ENCODE measurements at regions not wholly inside any gene's neighbourhood (a gene's known extent, or its start where the extent isn't known, plus 50 kb on each side); places are given as distances from the start of the nearest gene placed in this dataset.
"Not testable (repeated sequence)": the region's sequence is repeated elsewhere in the genome, so short reads cannot be mapped to it uniquely, and the experiment has no call there.

DNA sequence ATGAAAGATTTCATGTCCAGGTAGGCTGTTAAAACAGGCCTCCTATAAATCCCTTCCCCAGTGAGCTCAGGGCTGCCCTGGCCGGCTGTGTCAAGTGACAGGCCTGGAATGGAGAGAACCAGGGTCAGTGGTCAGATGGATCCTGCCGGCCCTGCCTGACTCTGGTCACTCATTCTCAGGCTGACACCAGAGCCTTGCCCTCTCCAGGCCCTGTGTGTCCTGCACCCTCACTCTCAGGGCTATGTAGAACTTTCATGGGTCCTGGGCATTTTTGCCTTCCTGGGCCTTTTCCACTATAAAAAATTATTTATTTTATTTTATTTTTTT lies 82.0 kb upstream of the RGPD5 start:
- ATAC-seq (ENCODE audit: low FRiP score), result no peak
- TF ChIP-seq, protein P1, sequence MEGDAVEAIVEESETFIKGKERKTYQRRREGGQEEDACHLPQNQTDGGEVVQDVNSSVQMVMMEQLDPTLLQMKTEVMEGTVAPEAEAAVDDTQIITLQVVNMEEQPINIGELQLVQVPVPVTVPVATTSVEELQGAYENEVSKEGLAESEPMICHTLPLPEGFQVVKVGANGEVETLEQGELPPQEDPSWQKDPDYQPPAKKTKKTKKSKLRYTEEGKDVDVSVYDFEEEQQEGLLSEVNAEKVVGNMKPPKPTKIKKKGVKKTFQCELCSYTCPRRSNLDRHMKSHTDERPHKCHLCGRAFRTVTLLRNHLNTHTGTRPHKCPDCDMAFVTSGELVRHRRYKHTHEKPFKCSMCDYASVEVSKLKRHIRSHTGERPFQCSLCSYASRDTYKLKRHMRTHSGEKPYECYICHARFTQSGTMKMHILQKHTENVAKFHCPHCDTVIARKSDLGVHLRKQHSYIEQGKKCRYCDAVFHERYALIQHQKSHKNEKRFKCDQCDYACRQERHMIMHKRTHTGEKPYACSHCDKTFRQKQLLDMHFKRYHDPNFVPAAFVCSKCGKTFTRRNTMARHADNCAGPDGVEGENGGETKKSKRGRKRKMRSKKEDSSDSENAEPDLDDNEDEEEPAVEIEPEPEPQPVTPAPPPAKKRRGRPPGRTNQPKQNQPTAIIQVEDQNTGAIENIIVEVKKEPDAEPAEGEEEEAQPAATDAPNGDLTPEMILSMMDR (IDR thresholded peaks at IDR 0.05), result no peak
- no peak for DNase-seq (ENCODE audit: low spot score)

DNA sequence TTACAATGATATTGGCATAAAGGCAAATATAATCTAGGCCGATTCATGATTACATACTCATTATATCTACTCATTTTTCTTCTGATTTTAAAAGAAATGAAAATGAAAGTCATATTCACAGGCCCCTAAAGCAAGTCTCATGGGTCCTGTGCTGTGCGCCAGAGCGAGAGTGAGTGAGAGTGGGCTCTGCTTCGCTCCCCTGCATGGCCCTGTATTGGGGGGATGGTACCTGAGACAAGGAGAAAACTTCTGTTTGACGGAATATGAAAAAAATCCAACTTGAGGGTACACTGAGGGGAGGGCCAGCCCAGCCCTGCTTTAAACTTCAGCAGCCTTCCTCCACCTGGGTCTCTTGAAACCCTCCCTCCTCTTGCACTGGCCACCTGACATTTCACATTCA lies 81.4 kb upstream of the RGPD5 start:
- TF ChIP-seq, protein P1 (IDR thresholded peaks at IDR 0.05), result no peak
- no peak for DNase-seq (ENCODE audit: low spot score)
- ATAC-seq (ENCODE audit: low FRiP score), result no peak

DNA sequence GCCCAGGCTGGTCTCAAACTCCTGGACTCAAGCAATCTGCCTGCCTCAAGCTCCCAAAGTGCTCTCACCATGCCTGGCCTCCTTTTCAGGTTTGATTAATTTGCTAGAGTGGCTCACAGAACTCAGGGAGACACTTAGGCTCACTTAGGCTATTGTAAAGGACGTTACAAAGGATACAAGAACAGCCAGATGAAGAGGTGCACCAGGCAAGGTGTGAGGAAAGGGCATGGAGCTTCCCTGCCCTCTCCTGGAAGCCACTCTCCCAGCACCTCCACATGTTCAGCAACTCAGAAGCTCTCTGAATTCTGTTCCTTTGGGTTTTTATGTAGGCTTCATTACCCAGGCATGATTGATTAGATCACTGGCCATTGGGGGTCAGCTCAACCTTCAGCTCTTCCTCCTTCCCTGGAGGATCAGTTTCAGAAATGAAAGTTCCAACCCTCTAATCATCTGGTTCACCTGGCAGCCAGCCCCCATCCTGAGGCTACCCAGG lies 78.7 kb upstream of the RGPD5 start:
- TF ChIP-seq, protein P1 (IDR thresholded peaks at IDR 0.05), result no peak
- ATAC-seq (ENCODE audit: low FRiP score) (no peak), DNase-seq (ENCODE audit: low spot score) (no peak)

DNA sequence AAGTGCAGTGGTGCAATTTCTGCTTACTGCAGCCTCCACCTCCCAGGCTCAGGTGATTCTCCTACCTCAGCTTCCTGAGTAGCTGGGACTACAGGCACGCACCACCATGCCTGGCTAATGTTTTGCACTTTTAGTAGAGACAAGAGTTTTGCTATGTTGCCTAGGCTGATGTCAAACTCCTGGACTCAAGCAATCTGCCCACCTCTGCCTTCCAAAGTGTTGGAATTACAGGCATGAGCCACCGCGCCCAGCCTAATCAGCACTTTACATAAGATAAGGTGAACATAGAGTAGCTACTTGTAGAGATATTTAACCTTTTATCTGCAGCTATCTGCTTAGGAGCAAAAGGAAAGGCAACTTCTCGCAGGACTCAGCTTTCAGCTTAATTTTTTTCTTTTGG lies 77.5 kb upstream of the RGPD5 start:
- not testable (repeated sequence) for ATAC-seq (ENCODE audit: low FRiP score); DNase-seq (ENCODE audit: low spot score)

DNA sequence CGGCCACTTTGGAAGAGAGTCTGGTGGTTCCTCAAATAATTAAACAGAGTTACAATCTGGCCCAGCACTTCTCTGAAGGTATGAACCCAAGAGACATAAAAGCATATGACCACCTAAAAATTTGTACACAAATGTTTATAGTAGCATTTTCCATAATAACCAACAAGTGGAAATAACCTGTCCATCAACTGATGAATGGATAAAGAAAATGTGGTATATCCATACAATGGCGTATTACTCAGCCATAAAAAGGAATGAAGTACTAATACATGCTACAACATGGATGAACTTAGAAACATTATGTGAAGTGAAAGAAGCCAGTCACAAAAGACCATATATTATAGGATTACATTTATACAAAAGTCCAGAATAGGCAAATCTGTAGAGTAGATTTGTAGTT lies 76.0 kb upstream of the RGPD5 start:
- ATAC-seq (ENCODE audit: low FRiP score), result no peak
- TF ChIP-seq, protein P1 (IDR thresholded peaks at IDR 0.05), result no peak
- no peak for DNase-seq (ENCODE audit: low spot score)

DNA sequence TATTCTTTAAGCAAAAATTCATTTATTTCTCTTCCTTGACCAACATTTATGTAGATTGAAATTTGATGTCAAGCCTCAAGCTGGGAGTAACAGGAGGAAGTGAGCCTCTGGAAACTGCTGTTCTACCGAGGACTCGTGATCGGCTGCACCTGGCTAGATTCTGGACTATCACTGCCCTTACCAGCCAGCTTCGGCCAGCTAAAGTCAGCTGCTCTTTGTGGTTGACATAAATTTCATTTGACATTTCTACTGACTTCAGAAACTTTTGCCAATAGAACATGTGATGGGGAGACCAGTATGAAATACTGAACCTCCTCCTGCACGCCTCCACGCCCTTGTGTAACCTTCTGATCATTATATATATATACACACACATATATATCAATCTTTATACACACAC lies 74.2 kb upstream of the RGPD5 start:
- ATAC-seq (ENCODE audit: low FRiP score), result no peak
- TF ChIP-seq, protein P1 (IDR thresholded peaks at IDR 0.05), result no peak
- no peak for DNase-seq (ENCODE audit: low spot score)

DNA sequence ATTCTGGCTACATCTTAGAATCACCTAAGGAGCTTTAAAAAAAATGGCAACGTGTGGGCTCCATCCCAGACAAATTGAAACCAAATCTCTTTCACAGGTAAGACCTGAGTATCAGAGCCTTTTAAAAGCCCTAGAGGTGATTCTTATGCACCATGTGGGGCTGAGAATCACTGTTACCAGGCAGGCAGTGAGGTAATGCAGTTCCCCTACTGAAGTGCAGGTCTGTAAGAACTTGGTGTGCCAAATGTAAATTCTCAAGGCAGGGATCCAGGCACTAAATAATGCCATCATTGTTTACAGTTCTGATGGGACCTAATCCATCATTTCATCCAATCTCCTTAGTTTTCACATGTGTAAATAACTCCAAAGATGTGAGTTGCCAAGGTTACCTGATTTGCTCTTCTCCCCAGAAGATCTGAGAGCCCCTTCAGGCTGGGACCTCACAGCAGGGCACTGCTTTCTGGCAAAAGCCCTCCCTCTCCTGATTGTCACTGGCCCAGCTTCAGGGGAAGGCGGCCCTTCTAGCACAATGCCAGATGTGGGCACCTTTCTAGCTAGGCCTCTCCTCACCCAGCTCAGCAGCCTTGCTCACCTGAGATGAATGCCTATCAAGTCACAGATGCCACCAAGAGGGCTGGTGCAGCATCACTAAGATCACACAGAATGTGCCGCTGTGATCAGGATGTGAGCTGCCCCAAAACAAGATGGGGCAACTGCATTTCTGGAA lies 73.6 kb upstream of the RGPD5 start:
- TF ChIP-seq, protein P1 (IDR thresholded peaks at IDR 0.05), result no peak
- DNase-seq (ENCODE audit: low spot score) (no peak), ATAC-seq (ENCODE audit: low FRiP score) (no peak)
